SK-N-SH (cell line): ENCODE measurements at regions not wholly inside any gene's neighbourhood (a gene's known extent, or its start where the extent isn't known, plus 50 kb on each side); places are given as distances from the start of the nearest gene placed in this dataset.

ENCODE experiments used
- CTCF ChIA-PET: fragments of 300-600, 350-600 bp; formaldehyde crosslinking; extraction: SDS; loops from one replicate; lab custom pipeline; 2021; lab: Yijun Ruan, JAX
- POLR2A ChIA-PET: fragments of 350-600 bp; sonication (Branson Sonifier 250); formaldehyde crosslinking; extraction: SDS; loops from one replicate; lab custom pipeline; 2020; ENCODE audit warnings: antibody characterized with exemption, inconsistent platforms; lab: Yijun Ruan, JAX
- DNase-seq: peaks from one replicate; pipeline ENCODE4 v3.0.0; 2012
- H2AFZ ChIP-seq: fragments of 200-600 bp; sonication (generic); 2 replicates; pipeline ENCODE4 v1.8.1; 2016; ENCODE audit warnings: antibody characterized with exemption, mild to moderate bottlenecking, low read depth
- H3F3A ChIP-seq: fragments of 200-600 bp; sonication (generic); replicated peaks from 2 replicates; pipeline ENCODE3; 2016; ENCODE audit warnings: antibody characterized with exemption, mild to moderate bottlenecking; ENCODE audit not compliant: insufficient read depth
- H3K27ac ChIP-seq, 2 experiments: fragments of 200-500 bp in 1 of 2; fragments of 200-600 bp in 1 of 2; sonication (Bioruptor generic) in 1 of 2; sonication (generic), shearing (Covaris generic) in 1 of 2; 2 replicates each; pipeline versions ENCODE4 v1.5.1 to v1.6.1; 2014 to 2016; ENCODE audit warnings: low read depth in 2 of 2, inconsistent platforms in 1 of 2, low read length in 1 of 2, mild to moderate bottlenecking in 1 of 2, mixed read lengths in 1 of 2
- H3K27me3 ChIP-seq: fragments of 200-600 bp; sonication (generic), shearing (Covaris generic); 2 replicates; pipeline ENCODE4 v1.6.1; 2016; ENCODE audit warnings: mixed run types; ENCODE audit not compliant: insufficient read depth
- H3K36me3 ChIP-seq, 2 experiments: fragments of 200-500 bp in 1 of 2; fragments of 200-600 bp in 1 of 2; sonication (Bioruptor generic) in 1 of 2; sonication (generic) in 1 of 2; replicated peaks in 1 of 2; 2 replicates each; pipeline versions ENCODE3 to v1.5.1; 2014 to 2016; ENCODE audit warnings: low read length in 1 of 2, mild to moderate bottlenecking in 1 of 2; ENCODE audit not compliant: insufficient read depth in 2 of 2, control insufficient read depth in 1 of 2
- H3K4me1 ChIP-seq, 2 experiments: fragments of 200-500 bp in 1 of 2; fragments of 200-600 bp in 1 of 2; sonication (Bioruptor generic) in 1 of 2; sonication (generic), shearing (Covaris generic) in 1 of 2; 2 replicates each; pipeline versions ENCODE4 v1.5.1 to v1.6.1; 2014 to 2016; ENCODE audit warnings: low read depth in 1 of 2, low read length in 1 of 2, mixed run types in 1 of 2; ENCODE audit not compliant: insufficient read depth in 2 of 2, control insufficient read depth in 1 of 2
- H3K4me2 ChIP-seq: fragments of 200-600 bp; sonication (generic), shearing (Covaris generic); 2 replicates; pipeline ENCODE4 v1.6.1; 2017; ENCODE audit warnings: mixed run types
- H3K4me3 ChIP-seq, 2 experiments: fragments of 200-500 bp in 1 of 2; fragments of 200-600 bp in 1 of 2; sonication (Bioruptor generic) in 1 of 2; sonication (generic), shearing (Covaris generic) in 1 of 2; 2 replicates each; pipeline versions ENCODE4 v1.5.1 to v1.8.1; 2014 to 2016; ENCODE audit warnings: low read depth in 2 of 2, inconsistent platforms in 1 of 2, low read length in 1 of 2, mild to moderate bottlenecking in 1 of 2, mixed read lengths in 1 of 2, moderate library complexity in 1 of 2
- H3K79me2 ChIP-seq: fragments of 200-600 bp; sonication (generic); 2 replicates; pipeline ENCODE4 v1.8.1; 2017; ENCODE audit warnings: mild to moderate bottlenecking; ENCODE audit not compliant: insufficient read depth
- H3K9ac ChIP-seq: fragments of 200-600 bp; sonication (generic); 2 replicates; pipeline ENCODE4 v1.6.1; 2017; ENCODE audit warnings: mixed run types
- H3K9me2 ChIP-seq: fragments of 200-600 bp; sonication (generic); 2 replicates; pipeline ENCODE4 v1.6.1; 2017; ENCODE audit warnings: mixed run types
- H3K9me3 ChIP-seq: fragments of 200-600 bp; sonication (generic); 2 replicates; pipeline ENCODE4 v1.6.1; 2017; ENCODE audit warnings: mixed run types, mild to moderate bottlenecking, moderate library complexity
- H4K20me1 ChIP-seq: fragments of 200-600 bp; sonication (generic); 2 replicates; pipeline ENCODE4 v1.6.1; 2017; ENCODE audit warnings: mild to moderate bottlenecking, mixed run types; ENCODE audit not compliant: insufficient read depth
- FOXM1 ChIP-seq: IDR thresholded peaks from 2 replicates; pipeline ENCODE4 v1.4.0; 2012; ENCODE audit warnings: low read depth, mild to moderate bottlenecking
- JUND ChIP-seq: IDR thresholded peaks from 2 replicates; pipeline ENCODE4 v1.4.0; 2012
- NRF1 ChIP-seq: IDR thresholded peaks from 2 replicates; pipeline ENCODE4 v1.6.1; 2012; ENCODE audit warnings: low read depth, mild to moderate bottlenecking, low read length
- RCOR1 ChIP-seq: fragments of 150-350 bp; IDR thresholded peaks from 2 replicates; pipeline ENCODE4 v1.6.1; 2017; ENCODE audit warnings: antibody characterized with exemption, low read length
- RFX5 ChIP-seq: IDR thresholded peaks from 2 replicates; pipeline ENCODE4 v1.6.1; 2012; ENCODE audit warnings: mild to moderate bottlenecking, improper control_type of control experiment, low read length
- WGBS: methylation state at CpG from one replicate; pipeline ENCODE4 v1.1.6; 2017; ENCODE audit warnings: low lambda C conversion rate; 5-methylcytosine and 5-hydroxymethylcytosine counted together
- TF ChIP-seq, protein P1 (sequence below): IDR thresholded peaks from 2 replicates; pipeline ENCODE4 v1.6.1; 2012; ENCODE audit warnings: mild to moderate bottlenecking, low read depth, low read length, moderate library complexity
- TF ChIP-seq, protein P2 (sequence below): fragments of 150-350 bp; IDR thresholded peaks from 2 replicates; pipeline ENCODE4 v1.6.1; 2016; ENCODE audit warnings: mild to moderate bottlenecking, low read depth, low read length
- TF ChIP-seq, protein P3 (sequence below): IDR thresholded peaks from 2 replicates; pipeline ENCODE4; 2012
- TF ChIP-seq, protein P4 (sequence below): fragments of 200-600 bp; sonication (generic); IDR thresholded peaks from 2 replicates; pipeline ENCODE4 v1.6.1; 2017; ENCODE audit warnings: antibody characterized with exemption, mild to moderate bottlenecking, moderate library complexity

DNA sequence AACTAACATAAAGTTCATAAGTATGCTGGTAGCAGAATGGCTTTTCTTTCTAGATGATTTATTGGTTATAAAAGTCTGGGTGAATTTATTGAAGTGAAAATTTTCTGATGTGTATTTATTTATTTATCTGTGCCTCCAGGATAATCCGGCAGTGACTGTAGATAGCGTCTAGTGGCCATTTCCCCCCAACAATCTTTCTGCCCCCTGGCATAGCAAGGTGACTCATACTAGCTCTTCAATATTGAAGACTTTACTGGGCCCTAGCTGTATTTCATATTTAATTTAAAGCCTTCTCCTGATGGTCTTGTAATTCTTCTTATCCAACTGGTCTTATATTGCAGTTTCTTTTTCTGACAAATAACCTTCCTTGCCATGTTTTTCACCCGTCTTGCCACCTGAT lies 154.1 kb upstream of the SGK1 start:
- no peaks in the 10 kb centered on the region for H4K20me1 ChIP-seq
- DNase-seq, result no peak
- no peak overlapping the region for H3K4me3 ChIP-seq
- no peak overlapping the region for H3K27ac ChIP-seq
- H3K9me2 ChIP-seq, result no peaks in the 10 kb centered on the region
- no peak overlapping the region for H3K9ac ChIP-seq
- ChIA-PET POLR2A (no interaction called here), CTCF (no interaction called here)
- H2AFZ ChIP-seq, result no peak overlapping the region
- H3F3A ChIP-seq, result no peaks in the 10 kb centered on the region
- no peaks in the 10 kb centered on the region for H3K79me2 ChIP-seq
- TF ChIP-seq JUND (no peak), NRF1 (no peak), RFX5 (no peak), FOXM1 (no peak), RCOR1 (no peak)
- TF ChIP-seq, protein P1, sequence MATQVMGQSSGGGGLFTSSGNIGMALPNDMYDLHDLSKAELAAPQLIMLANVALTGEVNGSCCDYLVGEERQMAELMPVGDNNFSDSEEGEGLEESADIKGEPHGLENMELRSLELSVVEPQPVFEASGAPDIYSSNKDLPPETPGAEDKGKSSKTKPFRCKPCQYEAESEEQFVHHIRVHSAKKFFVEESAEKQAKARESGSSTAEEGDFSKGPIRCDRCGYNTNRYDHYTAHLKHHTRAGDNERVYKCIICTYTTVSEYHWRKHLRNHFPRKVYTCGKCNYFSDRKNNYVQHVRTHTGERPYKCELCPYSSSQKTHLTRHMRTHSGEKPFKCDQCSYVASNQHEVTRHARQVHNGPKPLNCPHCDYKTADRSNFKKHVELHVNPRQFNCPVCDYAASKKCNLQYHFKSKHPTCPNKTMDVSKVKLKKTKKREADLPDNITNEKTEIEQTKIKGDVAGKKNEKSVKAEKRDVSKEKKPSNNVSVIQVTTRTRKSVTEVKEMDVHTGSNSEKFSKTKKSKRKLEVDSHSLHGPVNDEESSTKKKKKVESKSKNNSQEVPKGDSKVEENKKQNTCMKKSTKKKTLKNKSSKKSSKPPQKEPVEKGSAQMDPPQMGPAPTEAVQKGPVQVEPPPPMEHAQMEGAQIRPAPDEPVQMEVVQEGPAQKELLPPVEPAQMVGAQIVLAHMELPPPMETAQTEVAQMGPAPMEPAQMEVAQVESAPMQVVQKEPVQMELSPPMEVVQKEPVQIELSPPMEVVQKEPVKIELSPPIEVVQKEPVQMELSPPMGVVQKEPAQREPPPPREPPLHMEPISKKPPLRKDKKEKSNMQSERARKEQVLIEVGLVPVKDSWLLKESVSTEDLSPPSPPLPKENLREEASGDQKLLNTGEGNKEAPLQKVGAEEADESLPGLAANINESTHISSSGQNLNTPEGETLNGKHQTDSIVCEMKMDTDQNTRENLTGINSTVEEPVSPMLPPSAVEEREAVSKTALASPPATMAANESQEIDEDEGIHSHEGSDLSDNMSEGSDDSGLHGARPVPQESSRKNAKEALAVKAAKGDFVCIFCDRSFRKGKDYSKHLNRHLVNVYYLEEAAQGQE, result no peak
- TF ChIP-seq, protein P2, sequence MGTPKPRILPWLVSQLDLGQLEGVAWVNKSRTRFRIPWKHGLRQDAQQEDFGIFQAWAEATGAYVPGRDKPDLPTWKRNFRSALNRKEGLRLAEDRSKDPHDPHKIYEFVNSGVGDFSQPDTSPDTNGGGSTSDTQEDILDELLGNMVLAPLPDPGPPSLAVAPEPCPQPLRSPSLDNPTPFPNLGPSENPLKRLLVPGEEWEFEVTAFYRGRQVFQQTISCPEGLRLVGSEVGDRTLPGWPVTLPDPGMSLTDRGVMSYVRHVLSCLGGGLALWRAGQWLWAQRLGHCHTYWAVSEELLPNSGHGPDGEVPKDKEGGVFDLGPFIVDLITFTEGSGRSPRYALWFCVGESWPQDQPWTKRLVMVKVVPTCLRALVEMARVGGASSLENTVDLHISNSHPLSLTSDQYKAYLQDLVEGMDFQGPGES, result no peak
- TF ChIP-seq, protein P3, sequence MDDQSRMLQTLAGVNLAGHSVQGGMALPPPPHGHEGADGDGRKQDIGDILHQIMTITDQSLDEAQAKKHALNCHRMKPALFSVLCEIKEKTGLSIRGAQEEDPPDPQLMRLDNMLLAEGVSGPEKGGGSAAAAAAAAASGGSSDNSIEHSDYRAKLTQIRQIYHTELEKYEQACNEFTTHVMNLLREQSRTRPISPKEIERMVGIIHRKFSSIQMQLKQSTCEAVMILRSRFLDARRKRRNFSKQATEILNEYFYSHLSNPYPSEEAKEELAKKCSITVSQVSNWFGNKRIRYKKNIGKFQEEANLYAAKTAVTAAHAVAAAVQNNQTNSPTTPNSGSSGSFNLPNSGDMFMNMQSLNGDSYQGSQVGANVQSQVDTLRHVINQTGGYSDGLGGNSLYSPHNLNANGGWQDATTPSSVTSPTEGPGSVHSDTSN, result no peak
- TF ChIP-seq, protein P4, sequence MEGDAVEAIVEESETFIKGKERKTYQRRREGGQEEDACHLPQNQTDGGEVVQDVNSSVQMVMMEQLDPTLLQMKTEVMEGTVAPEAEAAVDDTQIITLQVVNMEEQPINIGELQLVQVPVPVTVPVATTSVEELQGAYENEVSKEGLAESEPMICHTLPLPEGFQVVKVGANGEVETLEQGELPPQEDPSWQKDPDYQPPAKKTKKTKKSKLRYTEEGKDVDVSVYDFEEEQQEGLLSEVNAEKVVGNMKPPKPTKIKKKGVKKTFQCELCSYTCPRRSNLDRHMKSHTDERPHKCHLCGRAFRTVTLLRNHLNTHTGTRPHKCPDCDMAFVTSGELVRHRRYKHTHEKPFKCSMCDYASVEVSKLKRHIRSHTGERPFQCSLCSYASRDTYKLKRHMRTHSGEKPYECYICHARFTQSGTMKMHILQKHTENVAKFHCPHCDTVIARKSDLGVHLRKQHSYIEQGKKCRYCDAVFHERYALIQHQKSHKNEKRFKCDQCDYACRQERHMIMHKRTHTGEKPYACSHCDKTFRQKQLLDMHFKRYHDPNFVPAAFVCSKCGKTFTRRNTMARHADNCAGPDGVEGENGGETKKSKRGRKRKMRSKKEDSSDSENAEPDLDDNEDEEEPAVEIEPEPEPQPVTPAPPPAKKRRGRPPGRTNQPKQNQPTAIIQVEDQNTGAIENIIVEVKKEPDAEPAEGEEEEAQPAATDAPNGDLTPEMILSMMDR, result no peak
- H3K36me3 ChIP-seq, result no peaks in the 10 kb centered on the region
- no peaks in the 10 kb centered on the region for H3K9me3 ChIP-seq
- peaks cover 0 to 6% of the 10 kb centered on the region in 2 experiments; a peak in 3 of 4 replicates for H3K4me1 ChIP-seq
- H3K27me3 ChIP-seq, result no peaks in the 10 kb centered on the region
- no peak overlapping the region for H3K4me2 ChIP-seq
- WGBS, result 95% methylated on average over 3 of the region's 3 CpGs
